Right cardiac atrium (tissue), 5 donors: ENCODE measurements at regions not wholly inside any gene's neighbourhood (a gene's known extent, or its start where the extent isn't known, plus 50 kb on each side); places are given as distances from the start of the nearest gene placed in this dataset.

Source experiments
- ATAC-seq, 2 donors: fragments of 200-7000 bp; cut with Tn5 transposase; one replicate each; pipeline versions ENCODE4 v1.8.0 to v1.9.1; 2020; ENCODE audit warnings: moderate library complexity in 2 of 2, mild to moderate bottlenecking in 1 of 2
- DNase-seq, 3 donors: peaks; one replicate each; pipeline ENCODE4 v3.0.0-alpha.2; 2020
- H3K27ac ChIP-seq: one replicate; pipeline ENCODE4 v1.5.1; 2013; ENCODE audit warnings: mild to moderate bottlenecking, low read length, control low read depth, moderate library complexity
- H3K27me3 ChIP-seq: one replicate; pipeline ENCODE4 v1.6.1; 2013; ENCODE audit not compliant: control insufficient read depth, insufficient read depth
- H3K4me1 ChIP-seq: one replicate; pipeline ENCODE4 v1.6.1; 2013; ENCODE audit warnings: low read length; ENCODE audit not compliant: control insufficient read depth, insufficient read depth
- H3K4me3 ChIP-seq: one replicate; pipeline ENCODE4 v1.5.1; 2013; ENCODE audit warnings: low read length, control low read depth
- H3K9me3 ChIP-seq: one replicate; pipeline ENCODE4 v1.6.1; 2013; ENCODE audit warnings: low read length; ENCODE audit not compliant: control insufficient read depth
- WGBS: extraction: QIAGEN DNeasy Blood & Tissue Kit; methylation state at CpG from one replicate; pipeline ENCODE4 v1.1.7; 2013; 5-methylcytosine and 5-hydroxymethylcytosine counted together
- intact Hi-C, 4 donors: fragments of 100-400 bp; cut with DNase I; formaldehyde crosslinking; loops; one replicate each; pipeline versions ENCODE4 v1.11.0 to v1.14.0; 2022 to 2023
- donor health status: healthy with polysubstance abuse.
- donor health status: DM: no; HTN: yes; CAD: no.
- donor health status: DM: no; HTN: no; CAD: no.
- donor health status: DM: no; HTN: yes; CAD: no; lungs with severe emphysema.
- donor health status: DM: yes; HTN: yes; CAD: no.

GRCh38 chr2:12949406-12949805 lies 232.7 kb downstream of the TRIB2 start:
- DNase-seq (no peak), ATAC-seq (no peak)
- Histone ChIP-seq H3K27me3 (no peaks in the 10 kb centered on the region), H3K4me1 (no peaks in the 10 kb centered on the region), H3K9me3 (no peaks in the 10 kb centered on the region), H3K4me3 (no peak overlapping the region), H3K27ac (no peak overlapping the region)
- intact Hi-C loops: loop anchor here in 1 of 4 donors (10.0 kb wide), 1 partner anchor 45 kb away; no protein-coding TSS in a partner anchor
- WGBS: 65% methylated on average over 1 of the region's 1 CpG

GRCh38 chr2:12950174-12950573 lies 233.4 kb downstream of the TRIB2 start:
- Histone ChIP-seq H3K27me3 (no peaks in the 10 kb centered on the region), H3K4me1 (no peaks in the 10 kb centered on the region), H3K9me3 (no peaks in the 10 kb centered on the region), H3K27ac (no peak overlapping the region), H3K4me3 (no peak overlapping the region)
- intact Hi-C loops: no loop called here
- ATAC-seq (no peak), DNase-seq (no peak)
- 94% methylated on average over 3 of the region's 3 CpGs for WGBS

GRCh38 chr2:12950957-12951656 lies 234.4 kb downstream of the TRIB2 start:
- Histone ChIP-seq H3K4me3 (no peak overlapping the region), H3K27ac (no peak overlapping the region), H3K27me3 (no peaks in the 10 kb centered on the region), H3K9me3 (no peaks in the 10 kb centered on the region), H3K4me1 (no peaks in the 10 kb centered on the region)
- no peak for ATAC-seq
- intact Hi-C loops: no loop called here
- WGBS: 52% methylated on average over 8 of the region's 8 CpGs
- no peak for DNase-seq

- 53% methylated on average over 2 of the region's 2 CpGs for WGBS
Observed at GRCh38 chr2:12951657-12951973, 234.9 kb downstream of the TRIB2 start.

GRCh38 chr2:12953596-12953995 lies 236.9 kb downstream of the TRIB2 start:
- DNase-seq (no peak), ATAC-seq (no peak)
- intact Hi-C loops: no loop called here
- Histone ChIP-seq H3K4me3 (no peak overlapping the region), H3K27ac (no peak overlapping the region), H3K4me1 (no peaks in the 10 kb centered on the region), H3K9me3 (no peaks in the 10 kb centered on the region), H3K27me3 (no peaks in the 10 kb centered on the region)
- WGBS: 93% methylated on average over 2 of the region's 2 CpGs

More at GRCh38 chr2:12951657-12951973, 234.9 kb downstream of the TRIB2 start:
- Histone ChIP-seq H3K27ac (no peak overlapping the region), H3K9me3 (no peaks in the 10 kb centered on the region), H3K4me1 (no peaks in the 10 kb centered on the region), H3K4me3 (no peak overlapping the region), H3K27me3 (no peaks in the 10 kb centered on the region)
- DNase-seq: no peak
- intact Hi-C loops: no loop called here
- no peak for ATAC-seq

GRCh38 chr2:12955864-12956263 lies 239.1 kb downstream of the TRIB2 start:
- intact Hi-C loops: no loop called here
- no peak for ATAC-seq

GRCh38 chr2:12957251-12957650 lies 240.5 kb downstream of the TRIB2 start:
- Histone ChIP-seq H3K27me3 (no peaks in the 10 kb centered on the region), H3K4me1 (no peaks in the 10 kb centered on the region), H3K4me3 (no peak overlapping the region), H3K9me3 (no peaks in the 10 kb centered on the region), H3K27ac (no peak overlapping the region)
- intact Hi-C loops: no loop called here
- ATAC-seq (no peak), DNase-seq (no peak)
- 76% methylated on average over 3 of the region's 3 CpGs for WGBS

More at GRCh38 chr2:12955864-12956263, 239.1 kb downstream of the TRIB2 start:
- 58% methylated on average over 3 of the region's 3 CpGs for WGBS
- no peaks in the 10 kb centered on the region for H3K27me3 ChIP-seq
- DNase-seq: no peak
- no peaks in the 10 kb centered on the region for H3K9me3 ChIP-seq
- H3K4me3 ChIP-seq: no peak overlapping the region
- no peaks in the 10 kb centered on the region for H3K4me1 ChIP-seq
- H3K27ac ChIP-seq: no peak overlapping the region

GRCh38 chr2:12959935-12960334 lies 243.2 kb downstream of the TRIB2 start:
- Histone ChIP-seq H3K27me3 (no peaks in the 10 kb centered on the region), H3K4me3 (no peak overlapping the region), H3K27ac (no peak overlapping the region), H3K4me1 (no peaks in the 10 kb centered on the region), H3K9me3 (no peaks in the 10 kb centered on the region)
- WGBS: 80% methylated on average over 2 of the region's 2 CpGs
- no peak for ATAC-seq
- no peak for DNase-seq
- intact Hi-C loops: no loop called here

- H3K4me1 ChIP-seq: no peaks in the 10 kb centered on the region
- ATAC-seq (no peak), DNase-seq (no peak)
- no peaks in the 10 kb centered on the region for H3K27me3 ChIP-seq
- WGBS: 99% methylated on average over 1 of the region's 1 CpG
- no peak overlapping the region for H3K4me3 ChIP-seq
- intact Hi-C loops: no loop called here
- no peaks in the 10 kb centered on the region for H3K9me3 ChIP-seq
- no peak overlapping the region for H3K27ac ChIP-seq
Observed at GRCh38 chr2:12960671-12961070, 243.9 kb downstream of the TRIB2 start.

- H3K27me3 ChIP-seq: no peaks in the 10 kb centered on the region
- no peak for ATAC-seq
- WGBS: 73% methylated on average over 5 of the region's 5 CpGs
- H3K4me1 ChIP-seq: no peaks in the 10 kb centered on the region
- intact Hi-C loops: no loop called here
- DNase-seq: no peak
- H3K4me3 ChIP-seq: no peak overlapping the region
- H3K9me3 ChIP-seq: no peaks in the 10 kb centered on the region
- no peak overlapping the region for H3K27ac ChIP-seq
Observed at GRCh38 chr2:12964904-12965539, 248.3 kb downstream of the TRIB2 start.

- H3K27me3 ChIP-seq: no peaks in the 10 kb centered on the region
- ATAC-seq (peak; percentile 74 to 86), DNase-seq (no peak)
- H3K9me3 ChIP-seq: no peaks in the 10 kb centered on the region
- H3K27ac ChIP-seq: no peak overlapping the region
- H3K4me3 ChIP-seq: no peak overlapping the region
- no peaks in the 10 kb centered on the region for H3K4me1 ChIP-seq
- intact Hi-C loops: no loop called here
Observed at GRCh38 chr2:12965540-12966269, 249.0 kb downstream of the TRIB2 start.
